NCI-H82 treated with DMSO at 0.1 percent for 48 hours (cell line): ENCODE measurements at regions not wholly inside any gene's neighbourhood (a gene's known extent, or its start where the extent isn't known, plus 50 kb on each side); places are given as distances from the start of the nearest gene placed in this dataset.

ENCODE experiments used
- DNase-seq: peaks from one replicate; lab custom pipeline; 2025; ENCODE audit not compliant: unreplicated experiment; lab: John Stamatoyannopoulos, UW

DNA sequence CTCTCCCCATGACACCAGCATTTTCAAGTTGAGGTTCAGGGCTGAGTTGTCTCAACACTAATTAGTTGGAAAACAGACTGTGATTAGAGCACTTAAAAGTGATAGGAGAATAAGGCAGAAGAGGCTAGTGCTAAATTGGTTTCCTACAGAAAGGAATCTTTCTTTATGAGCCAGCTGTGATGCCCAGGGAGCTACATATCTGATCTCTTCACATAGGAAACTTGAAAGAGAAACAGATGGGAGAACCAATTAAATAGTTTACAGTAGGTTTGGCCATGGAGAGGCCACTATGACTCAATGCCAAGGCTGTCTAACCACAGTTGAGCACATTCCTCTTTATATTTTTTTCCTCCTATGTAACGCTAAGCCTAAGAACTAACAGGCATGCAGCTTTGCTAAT lies 418.3 kb upstream of the CYRIA start:
- DNase-seq: peak; percentile 22

DNA sequence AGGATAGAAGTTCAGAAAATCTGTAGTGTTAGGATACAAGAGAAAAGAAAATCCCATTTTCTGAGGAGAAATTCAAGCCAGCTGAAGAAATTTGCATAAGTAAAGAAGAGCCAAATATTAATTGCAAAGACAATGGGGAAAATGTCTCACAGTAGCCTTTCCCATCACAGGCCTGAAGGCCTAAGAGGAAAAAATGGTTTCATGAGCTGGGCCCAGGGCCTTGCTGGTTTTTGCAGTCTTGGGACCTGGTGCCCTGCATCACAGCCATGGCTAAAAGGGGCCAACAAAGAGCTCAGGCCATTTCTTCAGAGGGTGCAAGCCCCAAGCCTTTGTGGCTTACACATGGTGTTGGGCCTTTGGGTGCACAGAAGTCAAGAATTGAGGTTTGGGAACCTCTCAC lies 413.6 kb upstream of the CYRIA start:
- no peak for DNase-seq

DNA sequence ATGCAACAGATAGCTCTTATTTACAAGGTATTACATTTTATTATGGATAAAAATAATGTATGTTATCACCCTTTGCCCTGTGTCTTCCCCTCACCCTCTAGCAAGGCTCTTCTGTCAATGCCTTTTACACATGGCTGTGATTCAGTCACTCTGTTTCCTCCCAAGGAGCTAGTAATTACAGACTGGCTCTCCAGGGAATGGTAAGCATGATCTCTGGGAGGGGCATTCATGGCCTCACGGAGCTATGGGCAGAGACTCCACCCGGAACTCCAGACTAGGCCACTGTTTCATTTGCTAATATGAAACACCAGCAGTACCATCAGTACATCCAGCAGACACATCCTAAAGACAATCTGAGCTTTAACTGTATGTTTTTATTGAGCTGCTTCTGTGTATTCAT lies 410.9 kb upstream of the CYRIA start:
- no peak for DNase-seq

DNA sequence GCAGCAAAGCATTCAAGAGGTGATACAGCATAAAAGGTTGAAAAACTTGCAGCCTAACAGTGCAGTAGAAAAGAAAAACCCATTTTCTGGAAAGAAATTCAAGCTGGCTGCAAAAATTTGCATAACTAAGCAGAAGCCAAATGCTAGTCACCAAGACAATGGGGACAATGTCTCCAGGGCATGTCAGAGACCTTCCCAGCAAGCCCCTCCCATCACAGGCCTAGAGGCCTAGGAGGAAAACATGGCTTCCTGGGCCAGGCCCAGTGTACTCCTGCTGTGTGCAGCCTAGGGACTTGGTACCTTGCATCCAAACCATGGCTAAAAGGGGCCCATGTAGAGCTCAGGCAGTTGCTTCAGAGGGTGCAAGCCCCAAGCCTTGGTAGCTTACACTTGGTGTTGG lies 405.1 kb upstream of the CYRIA start:
- no peak for DNase-seq

DNA sequence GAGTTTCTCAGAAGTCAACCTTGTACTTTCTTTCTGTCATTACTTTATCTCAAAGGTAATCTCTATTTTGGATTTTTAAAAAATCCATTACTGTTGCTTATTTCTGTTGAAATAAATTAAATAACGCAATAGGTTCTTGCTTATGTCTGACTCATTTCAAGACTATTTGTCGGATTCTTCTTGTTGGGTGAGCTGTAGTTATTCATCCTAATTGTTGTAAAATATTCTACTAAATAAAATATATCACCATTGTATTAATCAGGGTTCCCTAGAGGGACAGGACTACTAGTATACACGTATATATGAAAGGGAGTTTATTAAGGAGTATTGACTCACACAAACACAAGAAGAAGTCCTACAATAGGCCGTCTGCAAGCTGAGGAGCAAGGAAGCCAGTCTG lies 403.9 kb upstream of the CYRIA start:
- no peak for DNase-seq

DNA sequence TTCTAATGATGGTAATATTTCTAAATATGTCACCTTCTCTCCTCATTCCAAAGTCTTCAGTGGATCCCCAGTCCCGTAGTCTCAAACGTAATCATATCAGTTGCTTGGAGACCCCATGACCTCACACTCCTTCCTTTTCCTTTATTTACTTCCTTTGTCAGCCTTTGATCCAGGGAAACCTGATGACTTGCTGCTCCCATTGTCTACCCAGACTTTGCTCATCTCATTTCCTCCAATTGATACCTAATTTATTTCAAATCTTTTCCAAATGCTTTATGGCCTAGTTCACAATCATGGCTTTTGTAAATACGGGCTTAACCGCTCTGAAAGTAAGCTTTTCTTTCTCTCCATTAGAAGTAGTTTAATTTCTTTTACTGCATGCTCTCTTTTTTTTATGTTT lies 402.4 kb upstream of the CYRIA start:
- DNase-seq: no peak

DNA sequence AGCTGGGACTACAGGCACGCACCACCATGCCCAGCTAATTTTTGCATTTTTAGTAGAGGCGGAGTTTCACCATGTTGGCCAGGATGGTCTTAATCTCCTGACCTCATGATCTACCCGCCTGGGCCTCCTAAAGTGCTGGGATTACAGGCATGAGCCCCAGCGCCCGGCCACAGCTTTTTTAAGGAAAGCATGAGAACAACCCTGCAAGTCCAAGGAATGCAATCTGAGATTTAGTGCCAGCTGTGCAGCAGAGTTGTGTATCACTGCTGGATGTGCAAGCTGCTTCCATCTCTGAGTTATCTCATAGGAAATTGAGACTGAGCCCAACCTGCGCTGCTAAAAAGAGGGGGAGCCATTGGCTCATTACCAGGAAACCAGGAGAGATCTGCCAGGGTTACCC lies 399.9 kb upstream of the CYRIA start:
- no peak for DNase-seq

DNA sequence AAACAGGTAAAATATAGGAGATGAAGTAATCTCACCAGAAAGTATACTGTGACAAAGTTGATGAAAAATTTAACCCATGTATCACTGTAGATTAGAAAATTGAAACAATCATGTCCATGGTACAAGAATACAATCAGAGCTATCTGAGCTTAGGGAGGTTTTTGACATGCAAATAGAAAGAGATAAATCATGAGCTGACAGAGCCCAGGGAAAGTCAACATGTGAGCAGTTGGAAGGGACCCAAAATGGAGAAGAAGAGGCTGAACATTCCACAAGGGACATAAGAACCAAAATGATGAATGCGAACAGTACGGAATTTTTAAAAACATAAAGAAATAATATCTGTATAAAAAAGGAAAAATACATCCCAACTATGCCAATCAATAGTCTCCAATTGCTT lies 395.4 kb upstream of the CYRIA start:
- DNase-seq: no peak

DNA sequence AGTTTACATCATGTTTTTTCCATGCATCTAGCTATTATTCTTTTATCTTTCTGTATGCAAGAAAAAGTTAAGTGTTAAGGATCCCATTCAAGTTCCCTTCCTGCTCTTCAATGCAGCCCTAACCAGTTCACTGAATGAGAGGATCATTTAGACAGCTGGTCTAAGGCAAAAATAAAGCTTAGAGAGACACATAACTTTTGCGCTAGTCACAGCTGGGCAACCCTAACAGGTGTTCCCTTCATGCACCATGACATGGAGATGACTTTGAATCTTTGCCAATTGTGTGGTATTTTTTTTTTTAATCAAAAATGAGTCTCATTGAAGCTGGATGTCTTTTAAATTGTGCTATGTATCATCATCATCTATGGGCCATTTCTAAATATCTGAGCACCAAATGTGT lies 393.8 kb upstream of the CYRIA start:
- DNase-seq: no peak

DNA sequence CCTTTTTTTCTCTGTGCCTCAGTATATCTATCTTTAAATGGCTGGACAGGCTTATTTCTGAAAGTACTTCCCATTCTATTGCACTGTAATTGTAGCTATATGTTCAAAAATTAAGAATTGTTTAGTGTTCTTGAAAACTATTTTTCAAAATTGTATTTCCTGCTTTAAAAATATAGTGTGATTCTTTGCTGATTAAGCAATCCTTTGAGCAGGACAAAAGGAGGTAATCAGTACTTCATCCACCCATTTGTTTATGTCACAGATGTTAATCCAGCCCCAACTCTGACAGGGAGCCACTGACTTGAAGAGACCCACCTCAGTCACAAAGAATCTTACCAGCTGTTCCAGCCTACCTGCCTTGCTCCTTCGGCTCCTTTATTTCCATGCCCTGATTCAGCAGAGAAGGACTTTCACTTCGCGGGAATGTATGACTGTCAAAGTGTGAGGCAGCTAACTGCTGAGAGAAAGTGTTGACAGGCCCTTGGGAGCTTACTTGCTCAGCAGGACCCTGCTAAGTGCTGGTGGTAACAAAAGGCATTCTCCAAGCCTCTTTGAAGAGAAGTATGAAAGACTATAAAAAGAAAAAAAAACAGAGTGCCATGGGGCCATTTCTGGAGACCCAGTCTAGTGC lies 393.3 kb upstream of the CYRIA start:
- DNase-seq: no peak

DNA sequence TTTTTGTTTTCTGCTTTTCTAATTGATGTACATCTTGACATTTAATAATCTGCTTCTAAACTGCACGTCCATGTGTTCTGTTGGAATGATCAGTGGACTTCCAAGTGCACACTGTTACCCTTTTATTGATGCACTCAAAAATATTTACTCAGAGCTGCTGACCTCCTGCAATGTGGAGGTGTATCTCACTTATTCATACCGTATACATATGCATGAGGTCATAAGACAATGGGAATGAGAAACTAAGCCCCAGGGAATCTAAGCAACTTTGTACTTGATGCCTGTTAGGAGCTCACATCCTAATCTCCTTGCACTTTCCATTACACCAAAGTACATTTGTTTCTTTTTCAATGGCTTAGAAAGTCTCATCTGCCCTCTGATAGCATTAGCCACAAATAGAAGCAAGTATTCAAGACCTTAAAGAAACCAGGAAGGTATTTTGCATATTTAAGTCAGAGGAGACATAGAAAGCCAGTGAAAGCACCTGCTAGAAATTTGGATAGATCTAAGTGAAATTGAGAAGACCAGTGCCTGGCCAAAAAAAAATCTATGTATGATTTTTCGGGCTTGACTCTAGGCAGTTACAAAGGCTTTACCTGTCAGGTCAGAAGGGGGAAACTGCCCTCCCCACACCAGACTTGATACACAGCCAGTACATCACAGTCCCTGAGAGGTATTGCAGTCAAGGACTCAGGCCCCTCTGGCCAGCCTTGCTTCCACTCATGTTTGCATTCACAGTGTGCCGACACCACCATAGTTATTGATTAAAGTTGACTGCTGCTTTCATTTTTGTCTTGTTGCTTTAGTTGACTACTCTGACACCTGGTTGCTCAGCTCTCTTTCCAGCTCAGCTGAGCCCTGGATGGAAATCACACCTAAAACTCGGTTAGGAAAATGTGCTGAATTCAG lies 391.7 kb upstream of the CYRIA start:
- no peak for DNase-seq

DNA sequence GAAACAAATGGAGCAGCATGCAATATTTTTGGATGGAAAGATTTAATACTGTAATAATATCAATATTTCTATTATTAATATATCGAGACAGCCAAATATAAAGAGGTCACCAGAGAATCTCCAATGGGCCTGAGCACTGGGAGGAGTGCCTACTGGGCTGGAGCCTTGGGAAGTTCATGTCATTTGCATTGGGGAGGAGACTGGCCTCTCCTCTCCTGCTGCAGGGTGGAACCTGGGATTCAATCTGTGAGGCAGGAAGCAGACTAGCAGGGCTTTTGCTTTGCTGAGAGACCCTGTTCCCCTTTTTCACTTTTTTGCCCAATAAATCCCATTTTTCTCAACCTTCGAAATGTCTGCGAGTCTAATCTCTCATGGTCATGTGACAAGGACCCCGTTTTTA lies 390.6 kb upstream of the CYRIA start:
- DNase-seq: no peak

DNA sequence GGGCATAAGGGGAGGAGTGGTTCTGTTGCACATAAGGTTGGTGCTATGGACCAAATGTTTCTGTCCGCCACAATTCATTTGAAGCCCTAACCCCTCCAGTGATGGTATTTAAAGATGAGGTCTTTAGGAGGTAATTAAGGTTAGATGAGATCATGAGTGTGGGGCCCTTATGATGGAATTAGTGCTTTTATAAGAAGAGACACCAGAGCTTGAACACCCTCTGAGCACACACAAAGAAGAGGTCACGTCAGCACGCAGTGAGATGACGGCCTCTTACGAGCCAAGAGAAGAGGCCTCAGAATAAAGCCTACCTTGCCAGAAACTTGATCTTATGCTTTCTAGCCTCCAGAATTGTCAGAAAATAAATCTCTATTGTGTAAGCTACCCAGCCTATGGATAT lies 386.4 kb upstream of the CYRIA start:
- DNase-seq: no peak

DNA sequence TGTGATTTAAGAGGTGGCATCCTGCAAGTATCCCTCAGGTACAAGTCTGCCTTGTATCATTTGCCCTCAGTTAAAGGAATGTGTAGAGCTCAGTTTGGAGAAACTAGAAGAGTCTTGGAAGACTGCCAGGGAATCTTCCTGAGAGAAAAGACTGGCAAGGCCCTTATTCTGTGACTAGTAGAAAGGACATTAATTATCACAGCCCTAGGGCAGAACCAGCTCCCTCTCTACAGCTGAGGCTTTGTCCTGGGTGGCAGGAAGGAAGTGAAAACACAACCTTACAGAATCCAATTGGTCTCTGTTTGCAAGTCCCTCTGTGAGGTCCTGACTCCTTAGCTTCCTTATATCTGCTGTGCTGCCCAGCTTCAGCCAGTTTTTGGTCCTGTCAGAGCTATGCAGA lies 385.9 kb upstream of the CYRIA start:
- no peak for DNase-seq

DNA sequence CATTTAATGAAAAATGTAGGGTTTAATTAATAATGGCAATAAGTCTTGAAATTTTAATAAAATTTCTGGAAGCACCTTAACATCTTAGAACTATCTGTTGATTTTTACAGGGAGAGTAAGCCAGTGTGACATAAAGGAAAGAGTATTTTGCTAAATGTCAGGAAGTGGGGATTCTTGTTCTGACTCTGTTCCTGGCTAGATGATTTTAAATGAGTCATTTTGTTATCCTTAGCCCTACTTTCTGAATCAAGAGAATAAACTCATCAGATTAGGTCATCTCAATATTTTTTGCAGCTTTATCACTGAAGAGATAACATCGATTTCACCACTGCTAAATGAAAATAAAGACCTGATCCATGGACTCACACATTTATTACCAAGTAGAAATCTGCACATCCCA lies 377.5 kb upstream of the CYRIA start:
- no peak for DNase-seq

DNA sequence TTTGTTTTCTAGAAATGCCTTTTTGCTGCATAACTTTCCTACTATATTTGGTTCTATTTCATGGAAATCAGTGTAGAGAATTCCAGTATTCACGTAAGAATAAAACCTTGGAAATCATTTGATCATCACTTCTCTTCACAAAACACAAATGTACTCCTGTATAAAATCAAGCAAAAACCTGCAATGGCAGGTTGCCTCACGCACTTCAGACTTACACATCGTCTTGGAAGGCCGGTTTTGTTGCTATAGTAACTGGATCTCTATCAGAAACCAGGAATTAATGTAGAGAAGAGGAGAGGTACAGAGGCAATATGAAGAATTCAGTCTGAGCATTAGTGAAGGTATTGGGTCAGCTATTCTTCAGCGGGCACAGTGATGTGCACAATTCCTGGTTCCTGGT lies 370.7 kb upstream of the CYRIA start:
- no peak for DNase-seq

DNA sequence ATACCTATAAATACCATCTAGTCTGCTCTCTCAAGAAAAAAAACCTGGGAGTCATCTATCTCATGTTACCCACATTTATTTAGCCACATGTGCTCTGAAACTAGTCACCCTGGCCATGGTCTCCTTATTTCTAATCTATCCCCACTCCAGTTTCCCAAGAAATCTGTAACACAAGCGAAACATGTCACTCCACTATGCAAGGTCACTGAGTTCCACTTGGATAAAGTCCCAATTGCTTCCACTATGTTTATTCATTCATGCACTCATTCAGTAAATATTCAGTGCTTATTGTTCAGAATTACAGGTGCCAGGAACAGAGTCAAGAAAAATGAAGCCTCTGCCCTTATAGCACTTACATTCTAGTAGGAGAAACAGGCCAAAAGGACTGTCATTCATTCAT lies 369.4 kb upstream of the CYRIA start:
- DNase-seq: no peak

DNA sequence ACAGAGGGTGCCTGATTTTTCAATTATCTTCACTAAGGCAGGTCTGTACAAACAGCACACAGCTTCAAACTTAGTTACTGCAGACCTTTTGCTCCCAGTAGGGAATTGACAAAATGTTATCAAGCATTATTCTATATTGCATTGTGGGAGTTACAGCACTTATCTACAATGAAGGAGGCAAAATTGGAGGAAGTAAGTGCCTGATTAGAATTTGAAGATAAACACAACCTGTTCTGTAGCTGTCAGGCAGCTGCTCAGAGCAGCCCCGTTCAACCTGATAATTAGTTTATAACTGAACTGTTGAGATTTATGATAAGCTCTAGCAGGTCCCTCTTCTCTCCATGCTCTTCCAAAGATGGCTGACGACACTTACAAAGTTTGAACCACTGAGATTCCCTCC lies 364.4 kb upstream of the CYRIA start:
- DNase-seq: peak; percentile 41

DNA sequence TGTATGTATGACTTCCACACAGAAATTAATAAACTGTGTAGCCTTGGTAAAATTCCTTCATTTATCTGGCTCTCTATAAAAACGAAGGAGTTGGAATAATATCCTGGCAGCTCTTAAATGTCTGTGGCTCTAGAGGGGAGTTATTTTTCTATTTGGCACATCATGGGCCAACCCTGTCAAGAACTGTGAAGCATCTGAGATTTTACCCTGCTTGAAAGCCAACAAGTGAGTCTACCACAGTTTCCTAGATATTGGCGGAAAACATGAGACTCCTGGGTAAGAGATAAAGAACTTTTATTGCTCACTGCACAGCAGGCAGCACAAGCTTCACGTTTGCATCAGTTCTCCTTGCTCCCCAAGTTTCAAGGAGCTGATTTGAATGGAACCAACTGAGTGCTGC lies 346.7 kb upstream of the CYRIA start:
- DNase-seq: no peak

DNA sequence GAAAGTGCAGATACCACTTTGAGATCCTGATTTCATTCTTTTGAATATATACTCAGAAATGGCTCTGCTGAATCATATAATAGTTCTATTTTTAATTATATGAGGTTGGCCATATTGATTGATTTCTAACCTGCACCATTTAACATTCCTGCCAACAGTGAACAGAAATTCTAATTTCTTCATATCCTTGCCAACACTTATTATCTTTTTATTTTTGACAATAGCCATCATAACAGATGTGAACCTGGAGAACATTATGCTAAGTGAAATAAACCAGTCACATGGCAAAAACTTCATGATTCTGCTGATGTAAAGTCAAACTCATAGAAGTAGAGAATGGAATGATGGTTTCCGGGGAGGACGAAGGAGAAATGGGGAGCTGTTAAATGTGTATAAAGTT lies 344.5 kb upstream of the CYRIA start:
- no peak for DNase-seq

DNA sequence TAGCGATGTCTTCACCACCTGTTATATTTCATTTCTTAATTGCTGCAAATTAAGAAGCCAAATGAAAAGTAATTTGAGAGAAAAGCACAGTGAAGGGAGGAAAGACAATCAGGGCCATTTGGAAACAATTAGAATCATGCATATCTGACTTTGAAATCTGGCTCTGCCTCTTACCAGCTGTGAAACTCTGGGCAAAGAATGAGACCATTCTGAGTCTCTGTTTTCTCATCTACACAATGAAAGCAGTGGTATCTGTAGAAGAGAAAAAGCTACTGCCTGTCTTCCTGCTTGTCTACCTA lies 334.5 kb upstream of the CYRIA start:
- DNase-seq: no peak

DNA sequence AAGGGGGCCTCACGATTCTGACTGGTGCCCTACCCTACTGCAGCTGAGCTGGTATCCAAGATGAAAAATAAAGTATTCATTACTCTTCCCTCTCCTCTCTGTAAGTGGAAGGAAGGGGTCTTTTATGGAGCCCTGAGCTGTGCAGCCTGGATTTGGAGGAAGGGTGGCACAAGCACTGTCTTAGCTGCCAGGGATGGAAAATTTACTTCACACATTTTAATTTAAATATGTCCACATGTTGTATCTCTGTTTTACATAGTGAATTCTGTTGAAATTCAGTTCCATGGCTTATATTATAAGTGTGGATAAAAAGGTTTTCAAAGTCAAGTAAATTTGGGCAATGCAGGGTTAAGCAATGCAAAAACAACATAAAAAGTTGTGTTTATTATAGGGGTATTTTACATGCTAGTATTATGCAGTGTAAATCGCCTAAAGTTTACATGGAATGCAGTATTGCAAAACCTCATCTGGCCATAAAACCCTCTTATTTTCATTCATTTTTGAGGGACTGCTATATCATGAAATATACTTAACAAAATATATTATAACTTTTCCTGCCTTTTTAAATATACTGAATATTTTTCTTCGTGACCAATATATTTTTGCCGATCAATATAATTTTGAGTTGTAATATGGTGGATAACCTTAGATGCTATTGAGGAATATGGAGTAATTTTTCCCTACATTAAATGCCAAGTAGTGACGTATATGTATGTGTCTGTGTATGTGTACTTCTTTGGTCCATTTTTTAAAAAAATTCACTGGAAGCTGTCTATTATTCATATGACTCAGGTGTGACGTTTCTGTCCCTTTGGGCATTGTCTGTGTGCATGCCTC lies 333.9 kb upstream of the CYRIA start:
- DNase-seq: no peak
